ENCODE measurements at regions not wholly inside any gene's neighbourhood (a gene's known extent, or its start where the extent isn't known, plus 50 kb on each side); places are given as distances from the start of the nearest gene placed in this dataset.

GRCh38 chr22:47696776-47697175 is 934.3 kb downstream of the TBC1D22A start:
- ChIA-PET POLR2A (no interaction called here), CTCF (no interaction called here)
- no peak for DNase-seq
- no peaks in the 10 kb centered on the region for H3K4me1 Mint-ChIP-seq
- no peaks in the 10 kb centered on the region for H3K9me3 Mint-ChIP-seq
- H3K36me3 Mint-ChIP-seq (ENCODE audit: low read depth) = no peaks in the 10 kb centered on the region
- no peaks in the 10 kb centered on the region for H3K27me3 Mint-ChIP-seq
- no peak overlapping the region for H3K27ac Mint-ChIP-seq
- H3K4me3 Mint-ChIP-seq = no peak overlapping the region

- CTCF ChIA-PET = no interaction called here
- no peaks in the 10 kb centered on the region for H3K27me3 Mint-ChIP-seq
- DNase-seq = no peak
- H3K4me1 Mint-ChIP-seq = no peaks in the 10 kb centered on the region
- no peak overlapping the region for H3K4me3 Mint-ChIP-seq
- H3K9me3 Mint-ChIP-seq = no peaks in the 10 kb centered on the region
- POLR2A ChIA-PET = no interaction called here
- H3K27ac Mint-ChIP-seq = no peak overlapping the region
- H3K36me3 Mint-ChIP-seq (ENCODE audit: low read depth) = no peaks in the 10 kb centered on the region
Observed at GRCh38 chr22:47695176-47695575, 932.7 kb downstream of the TBC1D22A start.

- POLR2A ChIA-PET = no interaction called here
- CTCF ChIA-PET = no interaction called here
- Mint-ChIP-seq H3K4me3 (no peak overlapping the region), H3K4me1 (no peaks in the 10 kb centered on the region), H3K27me3 (no peaks in the 10 kb centered on the region), H3K9me3 (no peaks in the 10 kb centered on the region), H3K27ac (no peak overlapping the region), H3K36me3 (ENCODE audit: low read depth) (no peaks in the 10 kb centered on the region)
- DNase-seq = no peak
Observed at GRCh38 chr22:47694536-47695130, 932.2 kb downstream of the TBC1D22A start.

GRCh38 chr22:47693606-47694005 is 931.2 kb downstream of the TBC1D22A start:
- Mint-ChIP-seq H3K4me1 (no peaks in the 10 kb centered on the region), H3K36me3 (ENCODE audit: low read depth) (no peaks in the 10 kb centered on the region), H3K27me3 (no peaks in the 10 kb centered on the region), H3K9me3 (no peaks in the 10 kb centered on the region), H3K4me3 (no peak overlapping the region), H3K27ac (no peak overlapping the region)
- no peak for DNase-seq
- POLR2A ChIA-PET = no interaction called here
- CTCF ChIA-PET = no interaction called here

DNA sequence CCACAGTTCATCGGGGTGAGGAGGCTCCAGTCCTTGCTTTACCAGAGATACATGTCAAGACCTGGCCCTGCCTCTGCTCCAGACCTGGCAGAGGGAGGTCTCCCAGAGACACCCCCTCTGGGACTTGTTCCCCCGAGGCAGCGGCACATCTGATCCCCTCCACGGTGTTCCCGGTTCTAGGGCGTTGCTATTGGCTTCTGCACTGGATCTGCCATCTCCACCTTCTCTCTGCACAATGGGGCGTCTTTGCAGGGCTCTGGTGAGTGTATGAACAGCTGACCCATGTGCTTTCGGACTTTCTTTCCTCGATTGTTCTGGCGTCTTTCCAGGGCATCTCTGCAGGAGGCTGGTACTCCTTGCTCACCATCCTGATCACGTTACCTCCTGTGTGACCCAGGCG is 930.4 kb downstream of the TBC1D22A start:
- DNase-seq = no peak
- no peak overlapping the region for H3K4me3 Mint-ChIP-seq
- POLR2A ChIA-PET = no interaction called here

GRCh38 chr22:47691152-47691895 is 928.9 kb downstream of the TBC1D22A start:
- POLR2A ChIA-PET = no interaction called here
- CTCF ChIA-PET = no interaction called here
- H3K27ac Mint-ChIP-seq = no peak overlapping the region
- H3K4me3 Mint-ChIP-seq = no peak overlapping the region
- H3K4me1 Mint-ChIP-seq = no peaks in the 10 kb centered on the region
- no peaks in the 10 kb centered on the region for H3K36me3 Mint-ChIP-seq (ENCODE audit: low read depth)
- no peak for DNase-seq
- H3K27me3 Mint-ChIP-seq = no peaks in the 10 kb centered on the region
- no peaks in the 10 kb centered on the region for H3K9me3 Mint-ChIP-seq

More for the DNA sequence above, 930.4 kb downstream of the TBC1D22A start:
- no peaks in the 10 kb centered on the region for H3K9me3 Mint-ChIP-seq
- H3K27ac Mint-ChIP-seq = no peak overlapping the region
- no peaks in the 10 kb centered on the region for H3K36me3 Mint-ChIP-seq (ENCODE audit: low read depth)
- CTCF ChIA-PET = no interaction called here
- no peaks in the 10 kb centered on the region for H3K4me1 Mint-ChIP-seq
- H3K27me3 Mint-ChIP-seq = no peaks in the 10 kb centered on the region

DNA sequence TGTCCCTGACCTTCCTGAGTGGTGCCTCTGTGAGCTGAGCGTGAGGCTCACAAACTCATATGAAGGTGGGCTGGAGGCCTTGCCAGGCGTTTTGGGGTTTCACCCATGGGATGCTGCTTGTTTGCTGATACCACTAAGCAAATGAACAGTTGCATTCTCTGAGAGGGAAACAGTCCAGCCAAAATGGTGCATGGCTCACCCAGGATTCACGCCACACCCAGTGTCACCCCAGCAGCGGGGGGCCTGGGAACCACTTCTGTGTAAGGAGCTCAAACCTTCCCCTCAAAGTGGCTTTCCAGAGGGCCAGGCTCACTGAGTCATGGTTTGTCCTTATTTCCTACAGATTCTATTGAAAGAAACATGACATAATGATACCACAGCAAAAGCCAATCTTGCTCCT is 928.1 kb downstream of the TBC1D22A start:
- ChIA-PET POLR2A (no interaction called here), CTCF (no interaction called here)
- Mint-ChIP-seq H3K27me3 (peaks cover under 1% of the 10 kb centered on the region), H3K4me3 (no peak overlapping the region), H3K36me3 (ENCODE audit: low read depth) (no peaks in the 10 kb centered on the region), H3K27ac (no peak overlapping the region), H3K4me1 (no peaks in the 10 kb centered on the region), H3K9me3 (peaks cover under 1% of the 10 kb centered on the region)
- DNase-seq = no peak

- H3K36me3 Mint-ChIP-seq (ENCODE audit: low read depth) = no peaks in the 10 kb centered on the region
- no peak overlapping the region for H3K27ac Mint-ChIP-seq
- H3K4me3 Mint-ChIP-seq = no peak overlapping the region
- CTCF ChIA-PET = no interaction called here
- H3K27me3 Mint-ChIP-seq = peaks cover 3% of the 10 kb centered on the region
- POLR2A ChIA-PET = no interaction called here
- H3K9me3 Mint-ChIP-seq = peaks cover 2% of the 10 kb centered on the region
- DNase-seq = no peak
- no peaks in the 10 kb centered on the region for H3K4me1 Mint-ChIP-seq
Observed at GRCh38 chr22:47690166-47690565, 927.7 kb downstream of the TBC1D22A start.

DNA sequence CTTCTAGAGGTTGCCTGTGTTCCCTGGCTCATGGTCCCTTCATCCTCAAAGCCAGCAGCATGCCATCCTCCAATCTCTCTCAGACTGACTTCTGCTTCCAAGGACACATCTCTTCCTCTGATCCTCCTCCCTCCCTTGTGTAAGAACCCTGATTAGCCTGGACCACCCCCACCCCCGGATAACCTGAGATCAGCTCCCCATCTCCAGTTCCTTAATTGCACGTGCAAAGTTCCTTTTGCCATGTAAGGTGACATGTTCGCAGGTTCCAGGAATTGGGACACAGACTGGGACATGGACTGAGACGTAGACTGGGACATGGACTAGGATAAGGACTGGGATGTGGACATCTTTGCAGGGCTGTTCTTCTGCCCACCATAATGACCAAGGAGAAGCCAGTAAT is 925.3 kb downstream of the TBC1D22A start:
- H3K9me3 Mint-ChIP-seq = peaks cover 8% of the 10 kb centered on the region
- no peak for DNase-seq
- no peak overlapping the region for H3K27ac Mint-ChIP-seq
- ChIA-PET POLR2A (no interaction called here), CTCF (no interaction called here)
- no peaks in the 10 kb centered on the region for H3K4me1 Mint-ChIP-seq
- peaks cover 3% of the 10 kb centered on the region for H3K27me3 Mint-ChIP-seq
- no peak overlapping the region for H3K4me3 Mint-ChIP-seq
- H3K36me3 Mint-ChIP-seq (ENCODE audit: low read depth) = no peaks in the 10 kb centered on the region

DNA sequence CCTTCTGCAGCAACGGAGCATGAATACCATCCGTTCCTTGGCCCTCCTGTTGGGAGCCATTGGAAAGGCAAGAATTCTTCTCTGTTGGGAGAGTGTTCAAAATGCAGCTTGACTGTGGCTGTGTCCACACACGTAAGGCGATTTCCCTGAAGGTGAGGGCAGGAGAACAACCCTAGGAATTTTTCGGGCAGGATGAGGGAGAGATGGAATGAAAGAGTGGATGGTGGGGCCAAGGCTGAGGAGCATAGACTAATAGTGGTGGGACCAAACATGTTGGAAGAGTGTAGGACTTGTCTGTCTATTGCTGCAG is 924.9 kb downstream of the TBC1D22A start:
- Mint-ChIP-seq H3K36me3 (ENCODE audit: low read depth) (no peaks in the 10 kb centered on the region), H3K27ac (no peak overlapping the region), H3K27me3 (peaks cover 3% of the 10 kb centered on the region), H3K4me1 (no peaks in the 10 kb centered on the region), H3K4me3 (no peak overlapping the region), H3K9me3 (peaks cover 8% of the 10 kb centered on the region)
- POLR2A ChIA-PET = no interaction called here
- CTCF ChIA-PET = no interaction called here
- no peak for DNase-seq

DNA sequence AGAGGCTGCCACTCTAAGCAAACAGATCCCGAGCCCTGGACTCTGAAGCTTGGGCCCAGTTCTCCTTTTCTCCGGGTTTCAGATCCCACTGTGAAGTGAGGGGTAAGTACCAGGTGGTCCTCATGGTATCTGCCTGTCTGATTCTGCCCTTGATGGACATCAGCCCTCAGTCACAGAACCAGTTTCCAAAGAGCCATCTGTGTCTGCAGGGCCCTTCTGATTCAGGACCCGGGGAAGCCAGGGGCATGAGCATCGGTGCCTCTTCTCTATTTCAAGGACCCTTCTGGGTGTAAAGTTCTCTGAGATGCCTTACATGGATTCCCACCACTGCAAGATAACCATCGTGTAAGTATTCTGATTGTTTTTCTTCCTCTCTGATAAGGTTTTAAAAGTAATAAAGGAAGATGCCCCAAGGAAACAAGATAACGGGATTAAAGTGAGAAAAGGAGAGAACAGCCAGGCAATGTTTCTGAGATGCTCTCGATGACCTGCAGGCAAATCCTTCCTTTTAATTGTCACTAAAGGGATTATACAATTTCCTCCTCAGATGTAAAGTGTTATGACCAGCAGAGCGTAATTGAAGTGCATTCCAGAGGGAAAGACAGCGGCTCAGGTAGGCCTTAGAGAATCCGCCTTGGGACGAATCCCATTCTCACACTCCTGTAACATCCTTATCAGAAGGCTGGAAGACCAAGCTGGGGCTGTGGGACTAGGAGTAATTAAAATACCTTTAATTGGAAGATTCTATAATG is 924.3 kb downstream of the TBC1D22A start:
- H3K9me3 Mint-ChIP-seq = peaks cover 8% of the 10 kb centered on the region
- no peak overlapping the region for H3K27ac Mint-ChIP-seq
- H3K4me1 Mint-ChIP-seq = no peaks in the 10 kb centered on the region
- no peak for DNase-seq
- CTCF ChIA-PET = no interaction called here
- H3K36me3 Mint-ChIP-seq (ENCODE audit: low read depth) = no peaks in the 10 kb centered on the region
- POLR2A ChIA-PET = no interaction called here
- no peak overlapping the region for H3K4me3 Mint-ChIP-seq
- H3K27me3 Mint-ChIP-seq = peaks cover 3% of the 10 kb centered on the region

- POLR2A ChIA-PET = no interaction called here
- Mint-ChIP-seq H3K36me3 (ENCODE audit: low read depth) (no peaks in the 10 kb centered on the region), H3K9me3 (peaks cover 10% of the 10 kb centered on the region), H3K27ac (no peak overlapping the region), H3K4me3 (no peak overlapping the region), H3K4me1 (no peaks in the 10 kb centered on the region), H3K27me3 (peaks cover 3% of the 10 kb centered on the region)
- DNase-seq = no peak
- CTCF ChIA-PET = interaction anchor here (1.1 kb wide), 1 partner anchor 16 kb away, joined by 3 read pairs; no protein-coding TSS in a partner anchor
Observed at GRCh38 chr22:47681411-47682165, 919.1 kb downstream of the TBC1D22A start.

DNA sequence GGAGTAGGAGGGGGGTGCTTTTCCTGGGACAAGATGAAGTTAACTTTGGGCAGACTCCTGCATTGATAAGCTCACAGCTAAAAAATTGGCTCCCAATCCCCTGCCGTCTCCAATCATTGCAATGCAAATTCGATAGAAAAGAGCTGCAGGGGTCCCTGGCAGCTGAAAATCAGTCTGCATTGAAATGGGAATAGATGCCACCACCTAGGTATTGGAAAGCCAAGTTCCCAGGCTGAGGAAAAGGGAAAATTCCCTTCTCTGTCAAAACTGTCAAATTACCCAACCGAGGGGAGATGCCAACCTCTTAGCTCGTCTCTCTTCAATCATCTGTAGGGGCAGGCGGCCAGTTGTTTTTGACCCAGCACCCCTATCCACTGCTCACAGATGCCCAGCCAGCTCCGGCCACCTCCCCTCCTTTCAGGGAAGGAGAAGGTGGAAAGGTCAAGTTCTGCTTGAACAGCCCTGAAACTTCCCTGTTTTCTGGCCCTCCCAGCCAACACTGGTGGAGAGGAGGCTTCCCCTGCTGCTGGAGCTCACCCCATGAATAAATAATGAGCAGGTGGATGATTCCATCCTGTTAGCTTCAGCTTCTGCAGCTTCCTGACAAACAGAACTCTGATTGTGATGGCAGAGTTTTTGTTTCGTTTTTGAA is 916.3 kb downstream of the TBC1D22A start:
- no peaks in the 10 kb centered on the region for H3K4me1 Mint-ChIP-seq
- DNase-seq = no peak
- ChIA-PET POLR2A (no interaction called here), CTCF (no interaction called here)
- H3K27me3 Mint-ChIP-seq = no peaks in the 10 kb centered on the region
- H3K36me3 Mint-ChIP-seq (ENCODE audit: low read depth) = no peaks in the 10 kb centered on the region
- no peak overlapping the region for H3K27ac Mint-ChIP-seq
- peaks cover 4% of the 10 kb centered on the region for H3K9me3 Mint-ChIP-seq
- no peak overlapping the region for H3K4me3 Mint-ChIP-seq

All from activated CD4-positive, alpha-beta T cell treated with anti-CD3 and anti-CD28 coated beads, Interleukin-2, amount 10 ng/mL, durations not matched to agents 7 days and 5 days (primary cell).